ENCODE measurements at regions not wholly inside any gene's neighbourhood (a gene's known extent, or its start where the extent isn't known, plus 50 kb on each side); places are given as distances from the start of the nearest gene placed in this dataset.
"Not testable (repeated sequence)": the region's sequence is repeated elsewhere in the genome, so short reads cannot be mapped to it uniquely, and the experiment has no call there.

DNA sequence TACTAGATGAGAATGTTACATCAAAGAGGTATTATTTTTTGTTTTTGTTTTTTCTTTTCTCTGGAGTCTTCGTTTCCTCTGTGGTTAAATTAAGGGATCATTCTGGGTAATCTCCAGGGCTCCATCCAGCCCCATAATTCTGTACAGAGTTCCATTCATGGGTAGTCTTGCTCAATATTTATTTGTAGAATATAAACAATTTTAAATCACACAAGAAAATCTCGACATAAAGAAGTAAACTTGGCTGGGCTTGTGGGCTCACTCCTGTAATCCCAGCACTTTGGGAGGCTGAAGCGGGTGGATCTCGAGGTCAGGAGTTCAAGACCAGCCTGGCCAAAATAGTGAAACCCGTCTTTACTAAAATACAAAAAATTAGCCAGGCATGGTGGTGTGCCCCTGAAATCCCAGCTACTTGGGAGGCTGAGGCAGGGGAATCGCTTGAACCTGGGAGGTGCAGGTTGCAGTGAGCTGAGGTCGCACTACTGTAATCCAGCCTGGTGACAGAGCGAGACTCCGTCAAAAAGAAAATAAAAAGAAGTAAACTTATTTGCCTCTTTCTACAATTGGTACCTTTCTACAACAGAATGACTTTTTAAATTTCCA is 166.8 kb upstream of the TGFBR2 start:
- DNase-seq (ENCODE audit: low read depth) = no peak

DNA sequence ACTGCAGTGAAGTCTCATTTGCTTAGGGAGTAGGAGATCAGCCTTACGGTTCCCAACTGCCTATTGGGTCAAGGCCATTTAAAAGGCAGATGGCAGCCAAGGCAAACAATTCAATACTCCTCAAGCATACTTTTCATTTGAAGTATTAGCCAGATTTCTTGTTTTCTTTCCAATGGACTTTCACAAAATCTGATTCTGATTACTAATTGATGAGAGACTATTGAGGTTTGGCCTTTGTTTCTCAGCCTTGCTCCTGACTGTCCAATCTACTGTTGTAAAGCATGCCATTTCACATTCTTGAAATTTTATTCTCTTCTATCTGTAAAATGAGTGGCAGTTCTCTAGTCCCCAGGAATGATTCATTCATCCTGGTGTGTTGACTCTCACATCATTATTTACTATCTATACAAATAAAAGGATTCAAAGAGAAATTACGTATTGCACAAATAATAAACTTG is 166.2 kb upstream of the TGFBR2 start:
- DNase-seq (ENCODE audit: low read depth) = no peak

DNA sequence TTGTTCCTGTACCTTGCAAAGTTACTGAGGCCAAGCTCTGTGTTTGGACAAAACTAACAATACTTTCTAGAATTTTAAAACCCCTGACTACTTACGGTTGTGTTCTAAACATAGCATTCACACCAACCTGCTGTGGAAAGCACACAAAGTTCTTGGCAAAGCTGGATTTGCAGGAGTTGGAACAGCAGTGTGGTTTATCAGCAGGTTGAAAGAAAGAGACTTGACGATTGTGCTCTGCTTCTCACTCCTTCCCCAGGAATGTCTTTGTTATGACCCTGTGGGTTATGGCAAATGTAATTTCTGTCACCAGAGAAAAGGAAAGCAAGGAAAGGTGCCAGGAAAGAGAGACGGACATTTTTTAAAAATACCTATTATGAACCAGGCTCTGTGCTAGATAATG is 165.5 kb upstream of the TGFBR2 start:
- no peak for DNase-seq (ENCODE audit: low read depth)

DNA sequence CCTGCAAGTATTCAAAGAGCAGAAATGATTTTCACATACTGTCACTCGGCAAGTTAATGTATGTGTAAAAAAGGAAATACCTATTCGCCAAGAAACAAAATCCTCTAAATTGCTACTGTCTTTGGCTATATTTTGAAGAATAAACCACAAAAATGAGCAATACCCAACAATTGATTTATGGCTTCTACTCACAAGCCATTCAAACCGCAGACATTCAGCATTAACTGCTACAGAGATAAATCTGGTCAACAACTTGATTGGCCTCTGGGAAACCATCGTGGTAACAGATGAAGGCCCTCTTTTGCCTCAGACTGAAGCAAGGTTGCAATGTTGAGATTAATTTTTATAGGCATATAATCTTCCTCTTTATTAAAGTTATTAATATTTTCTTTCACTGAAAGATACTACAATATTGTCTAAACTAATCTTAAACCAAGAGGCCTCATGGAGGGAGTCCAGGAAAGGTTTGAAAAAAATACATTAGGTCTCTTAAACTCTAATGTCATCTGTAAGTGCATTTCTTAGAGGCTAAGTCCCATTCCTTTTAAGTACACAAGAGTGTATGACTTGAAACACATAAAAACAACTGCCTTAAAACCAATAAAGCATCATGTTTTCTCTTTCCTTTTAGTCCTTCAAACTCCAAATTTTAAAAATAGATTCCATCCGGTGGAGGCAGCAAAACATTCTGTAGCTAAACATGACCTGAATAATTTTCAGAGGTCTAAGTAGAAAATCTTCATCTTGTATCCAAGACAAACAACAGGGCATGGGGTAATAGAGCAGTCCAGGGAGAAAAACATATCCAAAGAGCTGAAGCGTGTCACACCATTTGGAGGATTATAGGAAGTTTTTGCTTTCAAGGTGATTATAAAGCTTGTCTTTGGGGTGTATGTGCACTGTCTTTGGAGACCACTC is 162.4 kb upstream of the TGFBR2 start:
- no peak for DNase-seq (ENCODE audit: low read depth)

DNA sequence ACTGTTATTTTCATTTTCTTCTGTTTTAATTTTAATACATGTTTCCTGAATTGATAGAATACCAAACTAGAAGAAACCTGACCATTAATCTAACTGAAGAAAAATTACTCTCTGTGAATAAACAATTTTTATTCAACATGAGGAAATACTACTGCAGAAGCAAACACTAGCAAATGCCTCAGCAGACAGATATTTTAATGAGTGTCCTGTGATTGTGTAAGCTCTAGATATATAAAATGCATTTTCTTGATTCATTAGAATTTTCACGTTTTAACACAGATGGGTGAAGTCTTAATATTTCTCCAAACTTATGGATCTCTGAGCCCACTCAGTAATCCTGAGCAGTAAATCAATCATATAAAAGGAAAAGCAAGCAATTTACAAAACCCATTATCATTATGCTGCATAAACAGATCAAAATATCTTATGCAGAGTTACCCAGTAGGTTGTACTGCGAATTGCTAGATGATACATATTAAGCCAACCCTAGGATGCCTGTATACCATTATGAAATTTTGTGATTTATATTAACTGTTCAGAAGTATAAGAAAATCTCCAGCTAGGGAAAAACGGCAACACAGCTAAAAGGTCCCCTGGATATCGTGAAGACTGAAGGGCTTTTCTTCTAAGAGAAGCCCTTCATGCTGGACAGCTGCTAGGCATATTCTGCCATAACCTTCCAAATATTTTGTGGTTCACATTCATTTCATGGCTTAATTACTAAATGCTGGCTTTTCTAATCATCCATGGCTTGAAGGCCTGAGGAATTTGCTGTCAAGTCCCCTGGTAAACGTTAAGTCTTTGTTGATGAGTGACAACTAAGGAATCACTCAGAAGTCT is 157.7 kb upstream of the TGFBR2 start:
- no peak for DNase-seq (ENCODE audit: low read depth)

DNA sequence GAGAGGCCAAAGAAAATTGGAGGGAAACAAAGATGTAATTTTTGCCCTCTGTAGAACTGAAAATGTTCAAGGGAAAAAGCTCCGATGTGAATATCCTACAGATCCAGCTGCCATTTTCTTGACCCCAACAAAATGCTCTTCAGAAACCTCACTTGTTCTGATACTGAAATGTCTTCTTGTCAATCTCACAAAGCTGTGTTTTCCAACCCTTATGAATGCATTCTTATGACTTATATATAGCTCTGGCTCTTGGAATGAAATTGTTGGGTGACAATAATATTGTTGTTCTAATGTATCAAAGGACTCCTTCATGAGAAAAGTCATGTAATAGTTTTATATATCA is 157.1 kb upstream of the TGFBR2 start:
- DNase-seq (ENCODE audit: low read depth) = no peak

DNA sequence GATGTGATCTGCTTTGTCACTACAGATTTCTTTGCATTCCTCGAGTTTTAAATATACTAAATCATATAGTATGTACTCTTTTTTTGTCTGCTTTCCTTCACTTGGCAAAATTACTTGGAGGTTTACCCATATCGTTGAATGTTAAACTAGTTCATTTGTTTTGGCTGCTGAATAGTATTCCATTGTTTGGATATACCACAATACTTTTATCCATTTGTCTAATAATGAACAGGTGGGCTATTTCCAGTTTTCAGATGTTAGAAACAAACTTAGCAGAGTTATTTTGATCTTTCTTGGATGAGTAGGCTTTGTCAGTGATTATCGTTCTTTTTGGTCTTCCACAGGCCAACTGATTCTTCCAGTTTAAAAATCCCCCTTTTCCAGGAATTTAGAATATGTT is 154.0 kb upstream of the TGFBR2 start:
- DNase-seq (ENCODE audit: low read depth) = no peak

DNA sequence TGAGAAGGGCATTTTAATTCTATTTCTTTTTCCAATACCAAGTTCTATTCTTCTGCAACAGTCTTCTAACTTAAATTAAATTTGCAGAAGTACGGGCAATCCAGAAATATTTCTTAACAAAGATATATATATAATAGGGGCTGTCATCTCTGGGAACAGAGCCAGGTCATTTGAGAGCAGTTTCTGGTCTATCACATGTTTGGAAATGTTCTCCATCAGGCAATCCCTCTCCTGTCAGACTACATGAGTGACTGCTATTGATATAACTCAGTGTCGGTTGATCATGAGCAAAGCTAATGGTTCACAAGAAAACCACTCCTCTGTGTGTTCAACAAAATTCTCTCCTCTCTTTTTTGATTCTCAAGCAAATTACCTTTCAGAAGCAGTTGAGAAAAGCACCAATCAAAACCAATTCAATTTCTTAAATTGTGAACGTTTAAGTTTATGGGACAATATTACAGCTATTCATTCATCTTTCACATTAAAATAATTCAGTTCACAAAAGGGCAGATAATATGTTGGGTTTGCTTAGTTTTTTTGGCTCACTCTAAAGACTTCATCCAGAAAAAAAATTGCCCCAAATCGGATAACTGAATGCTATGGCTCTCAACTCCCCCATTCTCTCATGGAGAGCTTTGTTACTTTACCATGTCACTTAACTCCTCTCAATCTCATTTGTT is 152.9 kb upstream of the TGFBR2 start:
- DNase-seq (ENCODE audit: low read depth) = no peak

DNA sequence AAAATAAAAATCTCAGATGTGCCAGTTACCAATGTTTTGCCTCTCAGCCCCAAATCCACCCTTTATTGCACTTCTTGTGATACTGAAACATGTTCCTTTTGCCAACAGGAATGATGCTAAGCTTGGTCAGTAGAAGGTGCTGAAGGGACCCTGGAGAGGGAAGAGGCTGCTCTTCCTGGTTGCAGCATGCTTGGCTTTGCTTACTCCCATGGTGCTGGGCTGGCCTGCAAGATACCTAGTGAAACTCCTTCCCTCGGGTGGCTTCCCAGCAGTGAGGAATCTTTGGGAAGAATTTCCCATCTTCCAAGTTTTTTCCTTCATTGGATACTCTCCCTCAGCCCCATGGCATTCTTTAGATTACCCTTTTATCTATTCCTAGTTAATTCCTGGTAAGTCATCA is 151.8 kb upstream of the TGFBR2 start:
- DNase-seq (ENCODE audit: low read depth) = no peak

DNA sequence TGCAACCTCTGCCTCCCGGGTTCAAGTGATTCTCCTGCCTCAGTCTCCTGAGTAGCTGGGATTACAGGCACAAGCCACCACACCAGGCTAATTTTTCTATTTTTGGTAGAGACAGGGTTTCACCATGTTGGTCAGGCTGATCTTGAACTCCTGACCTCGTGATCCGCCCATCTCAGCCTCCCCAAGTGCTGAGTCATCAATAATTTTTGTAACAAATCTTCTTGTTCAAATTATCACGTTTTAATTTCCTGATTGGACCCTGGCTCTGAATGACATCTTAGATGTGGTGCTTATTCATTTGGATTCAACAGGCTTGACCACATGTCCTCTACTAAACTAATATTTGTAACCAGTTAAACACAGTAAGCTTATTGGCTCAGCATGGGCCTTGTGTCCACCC is 151.3 kb upstream of the TGFBR2 start:
- not testable (repeated sequence) for DNase-seq (ENCODE audit: low read depth)

DNA sequence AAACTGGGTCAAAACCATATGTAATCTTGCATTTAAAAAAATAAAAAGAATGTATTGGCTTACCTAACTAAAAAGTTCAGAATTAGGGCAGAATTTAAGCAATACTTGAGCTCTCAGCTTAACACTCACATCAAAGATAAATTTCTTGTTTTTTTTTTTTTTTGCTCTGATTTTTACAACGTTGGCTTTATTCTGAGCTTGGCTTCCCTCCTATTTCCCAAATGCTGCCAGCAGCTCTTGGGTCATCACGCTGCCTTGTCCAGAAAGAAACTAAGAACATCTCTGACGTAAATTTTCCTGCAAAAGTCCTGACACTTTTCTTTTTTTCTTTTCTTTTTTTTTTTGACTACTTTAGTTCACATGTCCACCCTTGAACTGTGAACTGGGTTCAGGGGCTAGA is 150.6 kb upstream of the TGFBR2 start:
- no peak for DNase-seq (ENCODE audit: low read depth)

DNA sequence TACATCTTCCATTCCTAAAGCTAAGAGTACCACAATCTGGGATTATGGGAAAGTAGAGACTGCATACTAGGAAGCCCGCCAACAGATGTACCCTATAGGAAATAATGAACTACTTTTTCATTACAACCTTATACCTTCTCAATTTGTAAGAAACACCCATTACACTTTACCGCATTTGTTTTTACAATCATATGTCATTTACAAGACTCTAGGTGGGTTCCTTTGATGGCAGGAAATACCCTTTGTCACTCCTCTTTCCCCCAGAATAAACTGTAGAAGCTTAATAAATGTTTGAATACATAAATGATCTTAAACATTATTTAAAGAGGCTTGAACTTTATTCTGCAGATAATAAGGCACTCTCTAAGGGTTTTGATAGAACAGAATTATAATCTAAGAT is 150.1 kb upstream of the TGFBR2 start:
- DNase-seq (ENCODE audit: low read depth) = no peak

DNA sequence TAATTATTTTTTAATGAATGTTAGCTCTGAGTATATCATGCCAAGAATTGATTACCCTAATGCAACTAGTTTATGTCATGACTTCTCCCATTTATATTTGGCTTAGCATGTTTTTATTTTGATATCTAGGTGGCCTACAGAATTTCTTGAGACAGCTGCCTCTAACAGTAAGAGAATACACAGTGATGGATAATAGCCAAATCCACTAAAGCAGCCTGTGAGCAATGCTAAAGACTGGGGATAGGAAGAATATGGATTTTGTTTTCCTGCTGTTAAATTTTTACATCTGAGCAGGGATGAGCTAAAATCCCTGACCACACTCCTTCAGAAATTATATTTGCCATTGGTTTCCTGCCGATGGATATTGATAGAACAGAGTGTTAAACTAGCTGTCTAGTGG is 149.3 kb upstream of the TGFBR2 start:
- no peak for DNase-seq (ENCODE audit: low read depth)

DNA sequence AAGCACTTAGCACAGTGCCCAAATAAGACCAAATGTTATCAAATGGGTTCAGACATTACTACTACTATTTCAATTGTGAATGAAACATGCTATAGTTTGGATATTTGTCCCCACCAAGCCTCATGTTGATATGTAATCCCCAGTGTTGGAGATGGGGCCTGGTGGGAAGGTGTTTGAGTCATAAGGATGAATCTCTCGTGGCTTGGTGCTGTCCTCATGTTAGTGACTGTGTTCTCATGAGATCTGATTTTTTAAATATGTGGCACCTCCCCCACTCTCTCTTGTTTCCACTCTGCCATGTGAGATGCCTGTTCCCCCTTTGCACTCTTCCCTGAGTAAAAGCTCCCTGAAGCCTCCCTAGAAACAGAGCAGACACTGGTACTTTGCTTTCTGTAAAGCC is 148.7 kb upstream of the TGFBR2 start:
- DNase-seq (ENCODE audit: low read depth) = no peak

DNA sequence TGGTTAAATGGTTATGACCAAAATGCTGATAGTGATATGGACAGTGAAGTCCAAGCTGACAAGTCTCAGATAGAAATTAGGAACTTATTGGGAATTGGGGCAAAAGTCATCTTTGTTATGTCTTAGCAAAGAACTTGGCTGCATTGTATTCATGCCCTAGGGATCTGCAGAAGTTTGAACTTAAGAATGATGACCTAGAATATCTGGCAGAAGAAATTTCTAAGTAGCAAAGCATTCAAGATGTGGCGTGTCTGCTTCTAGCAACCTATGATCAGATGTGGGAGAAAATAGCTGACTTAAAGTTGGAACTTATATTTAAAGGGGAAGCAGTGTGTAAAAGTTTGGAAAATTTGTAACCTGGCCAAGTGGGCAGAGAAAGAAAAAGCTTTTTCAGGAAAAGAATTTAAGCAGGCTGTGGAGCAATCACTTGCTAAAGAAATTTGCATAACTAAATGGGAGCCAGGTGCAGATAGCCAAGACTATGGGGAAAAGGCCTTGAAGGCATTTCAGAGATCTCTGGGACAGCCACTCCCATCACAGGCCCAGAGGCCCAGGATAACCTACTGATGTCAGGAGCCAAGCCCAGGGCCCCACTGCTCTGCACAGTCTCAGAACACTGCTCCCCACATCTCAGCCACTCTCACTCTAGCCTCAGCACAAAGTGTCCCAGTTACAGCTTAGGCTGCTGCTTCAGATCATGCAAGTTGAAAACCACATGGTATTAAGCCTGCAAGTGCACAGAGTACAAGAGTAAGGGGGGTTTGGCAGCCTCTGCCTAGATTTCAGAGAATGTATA is 147.8 kb upstream of the TGFBR2 start:
- no peak for DNase-seq (ENCODE audit: low read depth)

DNA sequence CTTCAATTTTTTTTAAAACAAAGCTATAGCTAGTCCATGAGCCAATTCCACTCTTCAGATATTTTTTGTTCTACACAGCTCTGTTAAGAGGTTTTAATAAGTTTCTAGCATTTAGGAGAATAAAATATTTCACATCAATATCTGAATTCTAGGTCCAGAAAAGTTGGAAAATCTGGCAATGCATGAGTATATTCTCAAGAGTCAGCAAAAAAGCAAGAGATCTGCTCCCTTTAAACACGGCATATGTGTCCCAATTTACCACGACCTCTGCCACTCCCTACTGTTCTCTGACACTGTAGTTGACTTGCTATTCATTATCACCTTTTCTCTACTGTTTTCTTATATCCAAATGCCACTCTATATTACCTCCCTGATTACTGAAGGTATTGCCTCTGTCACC is 145.1 kb upstream of the TGFBR2 start:
- no peak for DNase-seq (ENCODE audit: low read depth)

DNA sequence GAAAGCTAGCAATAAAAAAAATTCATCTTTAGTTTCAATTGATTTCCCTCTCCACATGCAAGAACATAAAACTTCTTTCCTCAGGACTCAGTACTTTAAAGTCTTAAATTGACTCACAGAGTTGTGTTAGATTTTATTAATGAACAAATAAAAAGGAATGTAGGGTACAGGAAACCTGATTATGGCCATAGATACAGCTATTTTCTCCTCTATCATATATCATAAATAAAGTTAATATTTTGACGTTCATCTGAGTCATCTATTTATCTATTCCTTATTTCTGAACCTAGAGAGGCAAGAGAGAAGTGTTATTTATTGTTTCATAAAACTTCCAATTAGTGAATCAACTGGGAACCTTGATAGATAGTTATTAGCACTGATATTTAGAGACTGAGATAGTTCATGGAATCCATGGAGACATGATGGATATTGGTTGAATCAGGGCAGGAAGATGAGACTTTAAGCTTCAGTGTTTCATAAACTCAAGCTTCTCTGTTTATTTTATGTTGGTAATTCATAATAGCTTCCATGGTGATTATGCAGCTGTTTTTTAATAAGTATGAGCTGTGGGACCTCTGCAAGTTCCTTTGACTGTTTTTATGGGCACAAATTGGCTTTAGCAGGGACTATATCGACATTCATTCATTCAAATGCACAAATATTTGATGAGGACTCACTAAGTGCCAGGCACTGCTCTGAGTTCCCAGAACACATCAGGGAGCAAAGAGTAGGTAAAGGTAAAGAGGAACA is 143.5 kb upstream of the TGFBR2 start:
- no peak for DNase-seq (ENCODE audit: low read depth)

DNA sequence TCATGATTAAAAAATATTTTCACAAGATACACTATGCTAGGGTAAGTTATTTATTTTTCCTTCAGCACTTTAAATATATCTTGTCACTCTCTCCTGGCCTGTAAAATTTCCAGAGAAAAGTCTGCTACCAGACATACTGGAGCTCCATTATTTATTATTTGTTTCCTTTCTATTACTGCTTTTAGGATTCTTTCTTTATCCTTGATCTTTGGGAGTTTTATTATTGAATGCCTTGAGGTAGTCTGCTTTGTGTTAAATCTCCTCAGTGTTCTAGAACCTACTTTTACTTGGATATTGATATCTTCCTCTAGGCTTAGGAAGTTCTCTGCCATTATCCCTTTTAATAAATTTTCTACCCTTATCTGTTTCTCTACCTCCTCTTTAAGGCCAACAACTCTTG is 142.0 kb upstream of the TGFBR2 start:
- no peak for DNase-seq (ENCODE audit: low read depth)

DNA sequence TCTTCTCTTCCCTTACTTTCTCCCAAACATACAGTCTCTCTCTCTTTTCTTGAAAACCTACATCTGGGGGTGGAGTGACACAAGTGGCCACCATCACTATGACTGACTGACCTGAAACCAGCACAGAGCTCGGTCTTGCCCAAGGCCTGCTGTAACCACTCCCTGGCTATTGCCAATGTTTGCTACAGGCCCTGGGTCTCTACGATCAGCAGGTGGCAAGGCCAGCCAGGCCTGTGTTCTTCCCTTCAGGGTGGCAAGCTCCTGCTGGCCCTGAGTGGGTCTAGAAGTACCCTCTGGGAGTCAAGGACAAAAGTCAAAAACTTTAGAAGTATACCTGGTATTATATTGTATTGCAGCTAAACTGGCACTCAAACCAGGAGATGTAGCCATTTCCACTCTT is 140.9 kb upstream of the TGFBR2 start:
- no peak for DNase-seq (ENCODE audit: low read depth)

DNA sequence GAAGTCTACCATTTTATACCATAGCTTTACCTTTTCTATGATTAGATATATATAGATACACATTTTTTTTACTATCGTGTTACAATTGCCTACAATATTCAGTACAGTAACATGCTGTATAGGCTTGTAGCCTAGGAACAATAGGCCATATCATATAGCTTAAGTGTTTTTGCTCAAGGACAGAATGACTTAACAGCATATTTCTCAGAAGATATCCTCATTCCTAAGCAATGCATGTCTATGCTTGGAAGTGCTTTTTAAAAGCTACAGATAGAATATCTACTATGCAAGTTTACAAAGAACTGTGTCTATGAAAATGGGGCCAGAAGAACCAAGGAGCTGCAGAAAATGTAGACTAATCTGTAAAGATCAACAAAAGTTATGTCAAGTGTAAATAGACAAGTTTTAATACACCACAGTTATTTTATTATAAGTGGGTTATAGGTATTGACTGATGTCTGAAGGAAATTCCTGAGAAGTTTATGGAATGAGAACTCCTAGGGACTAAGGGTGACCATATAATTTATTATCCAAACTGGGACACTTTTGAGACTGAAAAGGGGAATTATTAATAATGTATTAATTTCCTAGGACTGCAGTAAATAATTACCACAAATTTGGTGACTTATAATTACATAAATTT is 138.7 kb upstream of the TGFBR2 start:
- no peak for DNase-seq (ENCODE audit: low read depth)

Data from activated T-helper 1 cell treated with Interleukin-2 at 50 U/mL for 16 hours (primary cell).